ENCODE measurements at regions not wholly inside any gene's neighbourhood (a gene's known extent, or its start where the extent isn't known, plus 50 kb on each side); places are given as distances from the start of the nearest gene placed in this dataset.

DNA sequence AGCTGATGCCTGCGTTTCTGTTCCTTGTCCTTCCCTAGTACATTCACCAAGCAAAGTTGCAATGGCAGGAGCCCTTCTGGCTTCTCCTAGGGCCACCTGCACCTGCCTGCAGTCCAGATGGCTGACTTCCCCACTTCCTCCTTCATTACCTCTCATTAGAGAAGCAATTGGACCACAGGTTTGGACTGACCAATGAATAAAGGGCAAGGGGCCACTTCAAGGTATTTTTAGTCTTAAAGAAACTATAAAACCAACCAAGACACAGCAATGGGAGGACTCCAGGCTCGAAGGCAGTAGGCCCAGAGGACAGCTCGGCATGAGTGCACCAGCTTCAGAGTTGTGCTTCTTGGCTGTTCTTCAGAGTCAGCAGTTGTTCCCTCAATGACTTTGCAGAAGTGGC, 60.8 kb upstream of the ROR1 start (continued):
- no peak for TF ChIP-seq ELF1 (IDR thresholded peaks at IDR 0.05; ENCODE audit: borderline replicate concordance, low read depth)
- TF ChIP-seq TCF7L2 (IDR thresholded peaks at IDR 0.05; ENCODE audit: borderline replicate concordance, extremely low read depth, insufficient read depth, insufficient read length), result no peak
- no peak for TF ChIP-seq ZNF274 (IDR thresholded peaks at IDR 0.05; ENCODE audit: low read depth, low read length)
- no peak for TF ChIP-seq ZFX (IDR thresholded peaks at IDR 0.05)

GRCh38 chr1:63713627-63714481, 60.0 kb upstream of the ROR1 start:
- H3K4me3 ChIP-seq (replicated peaks in 1 of 2; ENCODE audit: low read depth in 1 of 2, low read length in 2 of 2), result no peak overlapping the region
- POLR2A ChIA-PET, result no interaction called here
- no peaks in the 10 kb centered on the region for H3K9me3 ChIP-seq (ENCODE audit: control insufficient read depth in 1 of 2, insufficient read depth in 1 of 2, low read depth in 1 of 2, low read length in 2 of 2)
- H3K79me2 ChIP-seq (ENCODE audit: insufficient read depth, low read length), result no peaks in the 10 kb centered on the region
- H3K9ac ChIP-seq (ENCODE audit: low read length), result no peak overlapping the region
- no peak overlapping the region for H3K27ac ChIP-seq (ENCODE audit: low read depth, low read length)
- intact Hi-C loops (cut with micrococcal nuclease), result no loop called here
- H2AFZ ChIP-seq (ENCODE audit: low read depth, low read length, poor library complexity, severe bottlenecking), result peak overlapping the region; percentile 49
- BruUV-seq (replicated peaks), result no TSS peak
- peaks cover 7 to 16% of the 10 kb centered on the region in 2 experiments for H3K4me1 ChIP-seq (ENCODE audit: control insufficient read depth in 1 of 2, insufficient read depth in 2 of 2, low read length in 2 of 2)
- RAD21 ChIA-PET (ENCODE audit: low non-redundant PET in 1 of 2, low total read pairs in 2 of 2, uncharacterized antibody in 2 of 2, unreplicated experiment in 2 of 2), result no interaction called here
- no peaks in the 10 kb centered on the region for H3K36me3 ChIP-seq (ENCODE audit: control insufficient read depth in 1 of 2, insufficient read depth in 2 of 2, low read length in 2 of 2)
- no peaks in the 10 kb centered on the region for H4K20me1 ChIP-seq (ENCODE audit: insufficient read depth)
- ATAC-seq, result peak; percentile 94
- peaks cover 18% of the 10 kb centered on the region for H3K27me3 ChIP-seq (ENCODE audit: insufficient read depth, low read length)
- no peak for TF ChIP-seq ZNF274 (IDR thresholded peaks at IDR 0.05; ENCODE audit: low read depth, low read length)
- no peak for TF ChIP-seq EGR1 (IDR thresholded peaks at IDR 0.05; ENCODE audit: low read depth)
- peak; percentile 51; the same call in 1 of the 2 replicates for TF ChIP-seq FOSL1 (IDR thresholded peaks at IDR 0.05; ENCODE audit: low read depth)
- 0 out of 2 replicates have a peak, but pooled peaks have one; percentile 25 for TF ChIP-seq CEBPB (IDR thresholded peaks at IDR 0.05; ENCODE audit: low read depth)
- TF ChIP-seq ZFX (IDR thresholded peaks at IDR 0.05), result no peak
- peak; percentile 90 for TF ChIP-seq TCF7L2 (IDR thresholded peaks at IDR 0.05; ENCODE audit: borderline replicate concordance, extremely low read depth, insufficient read depth, insufficient read length)
- TF ChIP-seq JUND (IDR thresholded peaks at IDR 0.05), result peak; percentile 42; the same call in 1 of the 2 replicates
- peak; percentile 36; the same call in 1 of the 2 replicates for TF ChIP-seq SP1 (IDR thresholded peaks at IDR 0.05; ENCODE audit: low read depth)
- peak; percentile 57 for DNase-seq (ENCODE audit: low read depth, low spot score)
- no peaks in the 10 kb centered on the region for H3K9me2 ChIP-seq (ENCODE audit: insufficient read depth)
- CTCF ChIA-PET, result interaction anchor here (1.5 kb wide), 1 partner anchor 22 kb away, joined by 7 read pairs; no protein-coding TSS in a partner anchor
- peak overlapping the region; percentile 46 for H3K4me2 ChIP-seq (ENCODE audit: low read length)

Measured in HCT116 (cell line).